Fibroblast of the aortic adventitia (primary cell): ENCODE measurements at regions not wholly inside any gene's neighbourhood (a gene's known extent, or its start where the extent isn't known, plus 50 kb on each side); places are given as distances from the start of the nearest gene placed in this dataset.

Experiments
- DNase-seq: peaks from one replicate; pipeline ENCODE4 v3.0.0-alpha.2; 2010; ENCODE audit warnings: low read depth
- H3K4me3 ChIP-seq: 2 replicates; pipeline ENCODE4 v1.5.1; 2011; ENCODE audit warnings: low read depth, mild to moderate bottlenecking, control low read depth, low read length, moderate library complexity
- TF ChIP-seq, protein P1 (sequence below): IDR thresholded peaks from 2 replicates; pipeline ENCODE4 v1.5.1; 2011; ENCODE audit warnings: mild to moderate bottlenecking, low read length, control low read depth, inconsistent platforms; ENCODE audit not compliant: insufficient read depth

DNA sequence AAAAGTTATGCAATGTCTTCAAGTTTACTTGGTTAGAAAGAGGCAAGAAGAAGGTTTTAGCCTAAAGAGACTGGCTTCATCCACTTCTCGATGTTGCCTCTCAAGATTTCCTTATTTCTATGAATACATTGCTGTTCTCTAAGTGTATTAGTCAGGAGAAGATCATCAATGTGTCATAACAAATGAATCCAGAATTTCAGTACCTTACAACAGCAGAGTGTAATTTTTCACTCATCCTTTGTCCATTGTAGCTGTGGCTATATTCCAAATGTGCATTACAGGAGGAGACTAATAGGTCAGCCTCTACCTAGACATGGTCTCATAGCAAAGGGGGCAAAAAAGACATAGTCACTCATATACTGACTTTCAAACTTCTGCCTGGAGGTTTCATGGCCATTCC is 579.1 kb downstream of the PRKD1 start:
- DNase-seq: peak; percentile 12
- TF ChIP-seq, protein P1, sequence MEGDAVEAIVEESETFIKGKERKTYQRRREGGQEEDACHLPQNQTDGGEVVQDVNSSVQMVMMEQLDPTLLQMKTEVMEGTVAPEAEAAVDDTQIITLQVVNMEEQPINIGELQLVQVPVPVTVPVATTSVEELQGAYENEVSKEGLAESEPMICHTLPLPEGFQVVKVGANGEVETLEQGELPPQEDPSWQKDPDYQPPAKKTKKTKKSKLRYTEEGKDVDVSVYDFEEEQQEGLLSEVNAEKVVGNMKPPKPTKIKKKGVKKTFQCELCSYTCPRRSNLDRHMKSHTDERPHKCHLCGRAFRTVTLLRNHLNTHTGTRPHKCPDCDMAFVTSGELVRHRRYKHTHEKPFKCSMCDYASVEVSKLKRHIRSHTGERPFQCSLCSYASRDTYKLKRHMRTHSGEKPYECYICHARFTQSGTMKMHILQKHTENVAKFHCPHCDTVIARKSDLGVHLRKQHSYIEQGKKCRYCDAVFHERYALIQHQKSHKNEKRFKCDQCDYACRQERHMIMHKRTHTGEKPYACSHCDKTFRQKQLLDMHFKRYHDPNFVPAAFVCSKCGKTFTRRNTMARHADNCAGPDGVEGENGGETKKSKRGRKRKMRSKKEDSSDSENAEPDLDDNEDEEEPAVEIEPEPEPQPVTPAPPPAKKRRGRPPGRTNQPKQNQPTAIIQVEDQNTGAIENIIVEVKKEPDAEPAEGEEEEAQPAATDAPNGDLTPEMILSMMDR: no peak
- H3K4me3 ChIP-seq: no peak overlapping the region

DNA sequence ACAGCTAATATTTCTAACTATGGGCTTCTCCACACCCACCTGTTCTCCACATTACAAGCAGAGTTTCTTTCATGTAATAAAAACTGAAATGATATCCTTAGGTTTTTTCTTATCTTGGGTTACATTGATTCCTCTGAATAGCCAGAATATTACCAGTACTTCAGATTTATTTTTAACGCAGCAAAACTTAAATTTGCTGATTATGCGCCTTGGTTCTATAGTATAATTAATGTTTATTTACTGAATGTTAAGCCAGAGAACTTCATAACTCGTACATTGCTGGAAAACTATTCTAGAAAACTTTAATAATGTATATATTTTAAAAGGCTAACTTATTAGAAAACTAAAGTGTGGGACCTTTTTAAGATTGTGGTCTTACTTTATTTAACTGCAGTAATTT is 577.2 kb downstream of the PRKD1 start:
- H3K4me3 ChIP-seq: no peak overlapping the region
- DNase-seq: no peak
- TF ChIP-seq, protein P1: no peak

DNA sequence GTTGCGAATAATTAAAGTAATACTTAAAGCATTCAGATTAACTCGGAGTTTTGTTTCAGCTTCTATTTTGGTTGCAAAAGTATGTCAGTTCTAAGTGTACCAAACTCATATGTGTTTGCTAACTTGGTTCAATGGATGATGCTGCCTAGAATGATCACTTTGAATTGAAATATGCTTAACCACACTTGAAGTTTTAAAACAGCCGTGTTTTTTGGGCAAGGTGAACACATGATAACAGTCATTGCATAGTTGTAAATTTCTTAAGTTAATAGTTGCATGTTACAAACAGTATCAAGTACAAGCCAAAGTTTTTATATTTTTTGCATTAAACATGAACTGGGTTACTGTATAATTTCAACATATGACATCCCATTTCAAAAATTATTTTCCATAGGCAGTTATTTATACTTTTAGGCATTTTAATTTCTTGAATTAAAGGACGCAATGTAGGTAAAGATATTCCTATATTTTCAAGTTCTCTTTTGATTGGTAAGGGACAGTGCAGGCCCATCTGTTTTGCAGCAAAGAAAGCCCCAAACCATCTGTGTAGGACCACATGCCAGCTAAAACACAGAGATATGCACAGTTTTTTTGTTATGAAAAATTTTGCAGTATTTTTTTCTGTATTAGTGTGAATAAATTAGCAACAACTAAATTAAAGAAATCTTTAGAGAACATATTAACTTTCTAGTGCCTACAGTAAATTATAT is 575.5 kb downstream of the PRKD1 start:
- H3K4me3 ChIP-seq: no peak overlapping the region
- TF ChIP-seq, protein P1: no peak
- no peak for DNase-seq

DNA sequence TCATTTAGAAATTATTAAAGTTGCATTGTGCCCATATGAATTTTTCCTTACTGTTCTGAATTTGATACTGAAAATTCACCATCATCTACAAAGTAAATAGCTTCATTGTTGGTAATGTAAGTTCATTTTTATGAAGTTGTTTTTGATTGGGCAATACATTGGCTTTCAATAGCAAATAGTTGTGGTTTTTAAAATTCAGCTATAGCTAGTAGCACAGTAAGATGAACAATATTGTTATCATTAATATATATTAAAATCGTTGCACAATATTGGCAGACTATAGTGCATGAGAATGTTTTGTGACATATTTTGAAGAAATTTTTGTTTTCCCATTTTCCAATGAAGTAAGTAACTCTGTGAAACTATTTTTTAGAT is 575.0 kb downstream of the PRKD1 start:
- DNase-seq: peak; percentile 41
- TF ChIP-seq, protein P1: no peak
- no peak overlapping the region for H3K4me3 ChIP-seq

DNA sequence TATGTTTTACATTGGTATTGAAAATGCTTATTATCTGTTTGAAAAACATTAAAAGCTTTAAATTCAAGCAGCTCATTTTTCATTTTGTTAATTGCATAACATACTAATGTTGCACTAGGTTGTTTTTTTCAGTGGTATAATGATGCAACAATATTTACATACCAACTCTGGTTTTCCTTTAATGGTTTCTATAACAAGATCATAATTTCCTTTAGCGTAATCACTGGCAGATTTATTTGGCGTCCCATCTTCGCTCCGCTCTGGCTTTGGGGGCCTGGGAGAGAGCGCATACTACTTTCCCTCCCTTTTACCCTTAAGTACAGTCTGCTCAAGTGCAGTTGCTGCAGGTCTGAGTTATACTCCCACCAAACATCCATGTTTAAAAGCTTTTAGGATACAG is 574.1 kb downstream of the PRKD1 start:
- H3K4me3 ChIP-seq: no peak overlapping the region
- no peak for DNase-seq
- TF ChIP-seq, protein P1: no peak

DNA sequence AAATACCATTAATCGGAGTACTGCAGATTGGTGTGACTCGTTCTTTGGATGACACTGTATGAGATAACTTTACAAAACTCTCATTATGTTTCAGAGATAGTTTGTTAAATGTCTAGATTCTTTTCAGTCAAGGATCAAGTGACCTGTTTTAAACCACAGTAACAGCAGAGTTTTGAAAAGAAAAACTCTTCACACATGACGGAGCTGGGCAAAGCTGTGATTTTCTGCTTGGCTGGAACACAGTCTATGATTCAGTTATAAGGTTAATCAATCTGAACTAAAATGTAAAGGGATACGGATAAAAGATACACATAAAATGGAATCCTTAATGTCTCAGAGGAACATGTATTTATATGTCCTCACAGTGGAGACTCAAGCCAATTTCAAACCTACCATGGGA is 573.2 kb downstream of the PRKD1 start:
- DNase-seq: no peak
- TF ChIP-seq, protein P1: no peak
- H3K4me3 ChIP-seq: no peak overlapping the region

DNA sequence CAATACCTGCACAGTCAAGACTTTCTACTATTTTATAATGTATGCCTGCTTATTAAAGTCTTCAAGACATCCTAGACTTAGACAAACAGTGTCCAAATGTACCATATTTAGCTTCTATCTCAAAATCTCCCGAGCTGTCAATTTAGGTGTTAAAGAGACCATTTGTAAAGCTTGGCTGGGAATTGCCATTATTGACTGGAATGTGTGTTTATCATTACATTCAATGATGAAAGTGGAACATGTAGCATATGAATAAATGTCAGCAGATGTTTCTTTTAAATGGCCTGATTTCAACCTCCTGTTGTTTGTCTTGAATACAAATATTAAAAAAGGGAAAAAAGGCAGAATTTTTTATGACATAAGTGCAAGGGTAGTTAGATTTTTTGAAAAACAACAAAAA is 572.3 kb downstream of the PRKD1 start:
- TF ChIP-seq, protein P1: no peak
- DNase-seq: no peak
- H3K4me3 ChIP-seq: no peak overlapping the region
